HG02870 (cell line): ENCODE measurements at regions not wholly inside any gene's neighbourhood (a gene's known extent, or its start where the extent isn't known, plus 50 kb on each side); places are given as distances from the start of the nearest gene placed in this dataset.

Experiments
- ATAC-seq: cut with Tn5 transposase; IDR thresholded peaks from one replicate; pipeline ENCODE4 v1.9.1; 2021; ENCODE audit warnings: mild to moderate bottlenecking, moderate library complexity; ENCODE audit not compliant: unreplicated experiment

GRCh38 chr12:65546528-65546927 is 268.0 kb downstream of the MSRB3 start:
- no peak for ATAC-seq

DNA sequence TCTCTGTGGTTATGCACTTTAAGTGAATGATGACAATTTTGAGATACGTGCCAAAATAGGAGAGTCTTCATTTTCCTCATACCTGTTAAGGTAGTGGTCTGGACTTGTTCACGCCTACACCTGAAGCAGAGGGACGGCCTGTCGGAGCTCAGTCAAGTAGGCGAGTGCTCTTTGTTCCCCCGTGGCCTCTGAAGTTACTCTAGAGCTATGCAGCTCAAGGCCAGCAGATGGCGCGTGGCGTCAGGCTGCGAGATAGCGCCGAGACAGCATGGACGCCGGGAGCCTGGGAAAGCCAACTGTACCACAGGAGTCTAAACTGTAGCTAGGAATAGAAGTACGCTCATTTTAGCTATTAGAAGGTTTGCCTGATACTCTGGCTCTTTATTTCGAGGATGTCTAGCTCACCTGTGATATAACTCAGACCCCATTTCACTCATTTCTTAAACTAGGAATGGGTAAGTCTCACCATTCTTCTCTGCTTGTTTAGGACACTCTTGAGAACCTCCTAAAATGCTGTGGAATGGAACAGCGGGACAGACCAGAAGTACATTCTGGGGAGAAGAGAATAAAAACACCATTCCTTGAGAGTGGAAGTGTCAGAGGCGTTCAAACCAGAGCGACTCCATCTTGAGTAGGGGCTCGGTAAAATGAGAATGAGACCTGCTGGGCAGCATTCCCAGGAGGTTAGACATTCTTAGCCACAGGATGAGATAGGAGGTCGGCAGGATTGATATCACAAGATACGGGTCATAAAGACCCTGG is 267.4 kb upstream of the HMGA2 start:
- peak; percentile 100 for ATAC-seq

GRCh38 chr12:65557438-65558181 is 266.7 kb upstream of the HMGA2 start:
- ATAC-seq, result no peak

- no peak for ATAC-seq
Observed at GRCh38 chr12:65560286-65560685, 264.0 kb upstream of the HMGA2 start.

DNA sequence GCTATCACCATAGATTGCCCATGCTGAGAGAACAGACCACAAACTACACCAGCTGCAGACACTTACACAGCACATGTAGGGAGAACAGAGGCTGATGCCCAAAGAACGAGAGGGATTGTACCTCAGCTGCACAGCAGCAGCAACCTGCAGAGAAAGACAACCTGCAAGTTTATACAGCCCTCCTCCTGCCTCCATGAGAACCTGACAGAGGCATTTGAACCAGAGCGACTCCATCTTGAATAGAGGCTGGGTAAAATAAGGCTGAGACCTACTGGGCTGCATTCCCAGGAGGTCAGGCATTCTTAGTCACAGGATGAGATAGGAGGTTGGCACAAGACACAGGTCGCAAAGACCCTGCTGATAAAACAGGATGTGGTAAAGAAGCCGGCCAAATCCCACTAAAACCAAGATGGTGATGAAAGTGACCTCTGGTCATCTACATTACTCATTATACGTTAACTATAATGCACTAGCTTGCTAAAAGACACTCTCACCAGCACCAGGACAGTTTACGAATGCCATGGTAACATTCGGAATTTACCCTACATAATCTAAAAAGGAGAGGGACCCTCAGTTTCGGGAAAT is 262.4 kb upstream of the HMGA2 start:
- no peak for ATAC-seq

GRCh38 chr12:65565601-65566560 is 258.4 kb upstream of the HMGA2 start:
- ATAC-seq, result no peak

DNA sequence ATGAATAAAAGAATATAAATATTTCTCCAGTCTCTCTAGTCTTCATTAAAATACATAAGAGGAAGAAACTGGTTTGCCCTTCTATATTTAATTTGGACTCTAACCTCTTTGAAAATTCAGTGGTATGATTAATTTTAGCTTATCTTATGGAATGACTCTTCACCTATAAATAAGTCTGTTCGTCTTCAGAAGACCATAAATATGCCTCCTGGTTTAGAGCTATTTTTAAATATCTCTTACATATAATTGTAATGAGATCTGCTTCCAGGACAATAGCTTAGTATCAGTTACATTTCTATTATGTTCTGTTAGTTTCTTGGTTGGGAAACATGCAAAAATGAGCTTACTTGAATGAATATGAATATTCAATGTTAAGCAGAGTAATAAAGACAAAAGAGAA is 257.5 kb upstream of the HMGA2 start:
- no peak for ATAC-seq

DNA sequence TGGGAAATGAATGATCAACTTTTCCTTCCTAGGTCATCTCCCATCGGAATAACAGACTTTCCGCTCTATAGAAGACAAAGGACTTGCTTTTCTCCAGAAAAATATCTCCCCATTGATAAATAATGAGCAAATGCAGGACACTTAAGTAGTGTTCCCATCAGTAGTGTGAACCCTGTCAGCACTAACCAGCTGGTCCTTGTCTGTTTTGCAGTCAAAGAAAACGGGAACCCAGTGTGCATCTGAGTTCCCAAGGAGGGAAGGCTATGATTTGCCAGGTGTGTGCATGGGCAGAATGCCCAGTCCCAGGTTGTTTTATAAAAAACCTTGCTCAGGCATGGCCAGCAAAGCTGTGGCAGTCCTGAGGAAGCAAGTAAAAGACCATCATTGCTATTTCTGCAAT is 256.5 kb upstream of the HMGA2 start:
- ATAC-seq, result no peak

GRCh38 chr12:65568517-65568916 is 255.8 kb upstream of the HMGA2 start:
- no peak for ATAC-seq

DNA sequence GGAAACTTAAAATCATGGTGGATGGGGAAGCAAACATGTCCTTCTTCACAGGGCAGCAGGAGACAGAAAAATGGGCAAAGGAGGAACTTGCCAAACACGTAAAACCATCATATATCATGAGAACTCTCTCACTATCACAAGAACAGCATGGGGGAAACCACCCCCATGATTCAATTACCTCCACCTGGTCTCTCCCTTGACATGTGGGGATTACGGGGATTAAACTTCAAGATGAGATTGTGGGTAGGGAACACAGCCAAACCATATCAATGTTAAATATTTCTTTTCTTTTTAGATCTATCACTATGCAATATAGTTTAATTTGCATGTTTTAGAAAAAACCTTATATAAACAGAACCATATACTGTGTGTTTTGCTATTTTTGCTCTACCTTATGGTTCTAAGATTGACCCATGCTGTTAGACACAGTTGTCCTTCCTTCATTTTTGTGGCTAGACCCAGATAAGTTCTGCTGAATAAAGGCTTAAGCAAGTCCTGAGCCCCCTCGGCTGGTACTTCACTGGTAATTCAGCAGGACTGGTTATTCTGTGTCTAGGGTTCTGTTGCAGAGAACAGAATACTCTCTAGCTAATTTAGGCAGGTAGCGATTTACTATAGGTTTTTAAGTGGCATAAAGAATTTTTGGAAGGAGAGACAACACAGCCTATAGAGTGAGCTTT is 253.7 kb upstream of the HMGA2 start:
- ATAC-seq, result no peak

DNA sequence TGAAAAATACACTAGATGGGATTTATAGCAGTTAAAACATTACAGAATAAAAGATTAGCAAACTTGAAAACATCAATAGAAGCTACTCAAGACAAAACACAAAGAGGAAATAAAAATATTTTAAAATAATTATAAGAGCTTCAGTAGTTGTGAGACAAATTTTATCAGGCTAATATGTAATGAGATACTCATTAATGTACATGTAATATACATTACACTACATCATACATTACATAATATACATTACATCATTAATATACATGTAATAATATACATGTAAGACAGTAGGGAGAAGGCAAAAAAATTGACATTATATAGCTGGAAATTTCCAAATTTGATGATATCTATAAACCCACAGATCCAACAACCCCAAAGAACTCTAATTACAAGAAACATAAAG is 249.4 kb upstream of the HMGA2 start:
- ATAC-seq, result no peak

- ATAC-seq, result no peak
Observed at GRCh38 chr12:65584016-65584415, 240.3 kb upstream of the HMGA2 start.

GRCh38 chr12:65585648-65586602 is 238.4 kb upstream of the HMGA2 start:
- no peak for ATAC-seq

DNA sequence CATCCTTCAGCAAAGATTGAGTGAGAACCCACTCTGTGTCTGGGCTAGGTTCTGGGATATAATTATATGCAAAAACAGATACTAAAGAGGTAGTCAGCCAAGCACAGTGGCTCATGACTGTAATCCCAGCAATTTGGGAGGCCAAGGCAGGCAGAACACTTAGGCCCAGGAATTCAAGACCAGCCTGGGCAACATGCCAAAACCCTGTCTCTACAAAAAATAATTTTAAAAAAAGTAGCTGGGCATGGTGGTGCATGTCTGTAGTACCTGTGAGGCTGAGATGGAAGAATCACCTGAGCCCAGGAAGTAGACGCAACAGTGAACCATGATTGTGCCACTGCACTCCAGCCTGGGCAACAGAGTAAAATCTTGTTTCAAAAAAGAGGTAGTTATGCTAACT is 237.5 kb upstream of the HMGA2 start:
- no peak for ATAC-seq

DNA sequence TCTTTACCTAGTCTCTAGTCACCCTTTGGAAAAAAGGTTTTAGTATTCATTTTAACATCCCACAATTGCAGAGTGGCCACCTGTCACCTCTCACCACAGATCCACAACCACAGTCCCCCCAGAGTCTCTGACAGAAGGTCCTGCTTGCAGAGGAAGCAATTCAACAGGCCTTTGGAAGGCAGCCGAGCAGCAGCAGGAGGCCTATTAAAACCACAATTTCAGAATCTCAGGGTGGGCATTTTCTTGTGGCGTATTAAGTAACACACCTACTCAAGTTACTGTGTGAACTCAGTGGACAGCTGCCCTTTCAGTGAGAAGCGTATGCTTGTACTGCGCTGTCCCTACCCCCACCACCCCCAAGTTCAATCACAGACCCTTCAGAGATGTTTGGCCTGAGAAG is 234.0 kb upstream of the HMGA2 start:
- no peak for ATAC-seq

DNA sequence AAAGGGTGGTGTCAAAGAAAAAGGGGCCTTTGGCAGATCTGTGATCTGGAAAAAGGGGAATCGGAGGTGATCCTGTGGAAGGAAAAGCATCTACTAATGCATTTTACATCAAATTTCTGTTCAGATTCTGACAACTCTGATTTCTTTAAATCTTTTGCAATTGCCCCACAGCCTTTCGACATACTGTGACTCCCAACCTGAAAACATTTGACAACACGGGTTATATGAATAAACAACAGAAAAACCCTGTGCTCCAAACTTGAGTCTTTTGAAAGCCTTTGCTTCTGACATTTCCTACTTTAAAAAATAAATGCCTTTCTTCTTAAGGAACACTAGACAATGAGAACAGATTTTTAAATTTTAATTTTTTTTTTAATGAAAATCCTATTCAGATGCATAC is 231.9 kb upstream of the HMGA2 start:
- no peak for ATAC-seq

DNA sequence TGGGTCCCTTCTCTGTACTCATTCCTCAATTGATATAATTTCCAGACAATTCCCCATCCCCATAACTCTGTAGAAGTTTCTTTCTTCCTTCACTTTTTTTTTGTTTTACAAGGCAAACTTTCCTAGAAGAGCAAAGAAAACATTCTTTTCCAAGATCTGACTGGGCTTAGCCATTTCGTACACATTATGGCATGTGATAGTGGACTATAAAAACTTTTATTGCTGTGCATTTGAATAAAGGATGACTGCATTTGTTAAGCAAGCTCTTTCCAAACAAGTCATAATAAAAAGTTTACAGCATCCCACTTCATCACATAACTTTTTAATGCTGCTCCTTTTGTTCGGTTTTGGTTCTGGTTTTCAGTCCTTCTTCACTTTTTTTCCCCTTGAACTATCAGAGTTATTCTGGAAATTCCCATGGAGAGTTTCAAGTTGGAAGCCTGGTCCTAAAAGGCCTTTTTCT is 231.0 kb upstream of the HMGA2 start:
- no peak for ATAC-seq

- ATAC-seq, result no peak
Observed at GRCh38 chr12:65594409-65594808, 229.9 kb upstream of the HMGA2 start.

DNA sequence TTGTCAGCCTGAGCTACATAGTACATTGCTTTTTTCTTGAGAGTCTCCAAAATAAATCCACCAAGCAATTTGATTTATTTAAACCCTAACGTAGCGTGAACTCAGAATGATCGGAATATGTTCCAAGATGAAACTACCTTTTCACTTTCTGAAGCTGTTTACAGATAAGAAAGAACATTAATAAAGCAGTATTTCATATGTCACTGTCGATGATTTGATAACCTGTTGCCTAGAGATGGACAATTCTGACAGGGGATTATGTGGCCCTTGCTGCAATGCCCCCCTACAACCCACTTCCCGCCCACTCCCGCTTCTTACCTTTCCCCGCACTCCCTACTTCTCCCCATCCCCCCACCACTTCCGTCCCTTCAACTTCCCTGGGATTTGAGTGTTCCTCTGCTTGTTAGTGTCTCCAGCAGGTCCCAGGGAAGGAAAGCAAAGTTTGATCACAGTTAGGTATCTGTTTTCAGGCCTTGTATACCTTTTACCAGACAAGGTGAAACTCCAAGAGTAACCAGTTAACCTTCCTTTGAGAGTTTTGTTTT is 229.2 kb upstream of the HMGA2 start:
- ATAC-seq, result no peak
